CD4-positive, alpha-beta T cell (primary cell): ENCODE measurements at regions not wholly inside any gene's neighbourhood (a gene's known extent, or its start where the extent isn't known, plus 50 kb on each side); places are given as distances from the start of the nearest gene placed in this dataset.

ENCODE experiments used
- ATAC-seq: fragments of 200-7000 bp; cut with Tn5 transposase; one replicate; pipeline ENCODE4 v1.10.0; 2022; ENCODE audit warnings: mild to moderate bottlenecking; ENCODE audit not compliant: poor library complexity
- CTCF ChIA-PET: fragments of 350-600 bp; sonication (Branson Sonifier 250); formaldehyde crosslinking; loops from one replicate; lab custom pipeline; 2021; ENCODE audit warnings: antibody characterized with exemption, inconsistent platforms; lab: Charles Lee
- POLR2A ChIA-PET: fragments of 350-600 bp; sonication (Branson Sonifier 250); formaldehyde crosslinking; loops from one replicate; lab custom pipeline; 2021; ENCODE audit warnings: antibody characterized with exemption, inconsistent platforms; lab: Charles Lee
- DNase-seq, 14 experiments: peaks; one replicate each; pipeline ENCODE4 v3.0.0-alpha.2; 2013 to 2020; ENCODE audit warnings: mixed read lengths in 2 of 14
- H3K27ac ChIP-seq, 2 donors: one replicate each; pipeline versions ENCODE4 v1.5.1 to v1.7.0; 2013; ENCODE audit warnings: low read length in 2 of 2, low read depth in 1 of 2, mild to moderate bottlenecking in 1 of 2
- H3K27me3 ChIP-seq, 2 experiments: 1 replicate in 1 of 2; 2 replicates in 1 of 2; pipeline versions ENCODE4 v1.6.1 to v1.7.0; 2013; ENCODE audit warnings: low read length in 2 of 2, control low read depth in 1 of 2, mild to moderate bottlenecking in 1 of 2, moderate library complexity in 1 of 2; ENCODE audit not compliant: insufficient read depth in 2 of 2, control insufficient read depth in 1 of 2
- H3K36me3 ChIP-seq: one replicate; pipeline ENCODE4 v1.6.1; 2013; ENCODE audit warnings: low read length, control low read depth; ENCODE audit not compliant: insufficient read depth
- H3K4me1 ChIP-seq: one replicate; pipeline ENCODE4 v1.6.1; 2013; ENCODE audit warnings: low read length, control low read depth; ENCODE audit not compliant: insufficient read depth
- H3K4me3 ChIP-seq: one replicate; pipeline ENCODE4 v1.5.1; 2013; ENCODE audit warnings: mild to moderate bottlenecking, low read length, moderate library complexity
- H3K9me3 ChIP-seq, 2 experiments: 1 replicate in 1 of 2; 2 replicates in 1 of 2; pipeline versions ENCODE4 v1.6.1 to v1.7.0; 2013; ENCODE audit warnings: low read length in 2 of 2, mild to moderate bottlenecking in 2 of 2, control low read depth in 1 of 2, moderate library complexity in 1 of 2; ENCODE audit not compliant: control insufficient read depth in 1 of 2, insufficient read depth in 1 of 2
- H3K27ac Mint-ChIP-seq: one replicate; pipeline ENCODE4 v1.8.0; 2020; ENCODE audit warnings: mixed read lengths
- H3K27me3 Mint-ChIP-seq: one replicate; pipeline ENCODE4 v1.8.0; 2021; ENCODE audit warnings: mixed read lengths
- H3K36me3 Mint-ChIP-seq: one replicate; pipeline ENCODE4 v1.8.0; 2021; ENCODE audit warnings: low read depth, mixed read lengths
- H3K4me1 Mint-ChIP-seq: one replicate; pipeline ENCODE4 v1.8.0; 2021; ENCODE audit warnings: low read depth, mixed read lengths
- H3K4me3 Mint-ChIP-seq: one replicate; pipeline ENCODE4 v1.8.0; 2020; ENCODE audit warnings: mild to moderate bottlenecking, mixed read lengths
- H3K9me3 Mint-ChIP-seq: one replicate; pipeline ENCODE4 v1.8.0; 2020; ENCODE audit warnings: mixed read lengths
- CTCF ChIP-seq: fragments of 200-600 bp; IDR thresholded peaks from one replicate; pipeline ENCODE4 v1.8.0; 2022; ENCODE audit warnings: antibody characterized with exemption, mild to moderate bottlenecking
- intact Hi-C, 2 experiments: fragments of 100-400 bp; cut with DNase I in 1 of 2; cut with micrococcal nuclease in 1 of 2; formaldehyde crosslinking; loops; one replicate each; pipeline versions ENCODE4 v1.15.1 to v1.9.0; 2023 to 2025; cut with DNase I, micrococcal nuclease

GRCh38 chr1:5543235-5543634 is 449.0 kb downstream of the NPHP4 start:
- Histone ChIP-seq H3K4me1 (no peaks in the 10 kb centered on the region), H3K4me3 (no peak overlapping the region), H3K9me3 (no peaks in the 10 kb centered on the region), H3K36me3 (no peaks in the 10 kb centered on the region), H3K27ac (no peak overlapping the region), H3K27me3 (peaks cover 7% of the 10 kb centered on the region in 2 experiments)
- Mint-ChIP-seq H3K36me3 (no peaks in the 10 kb centered on the region), H3K27me3 (peaks cover 58% of the 10 kb centered on the region), H3K4me1 (no peaks in the 10 kb centered on the region), H3K4me3 (no peak overlapping the region), H3K9me3 (no peaks in the 10 kb centered on the region), H3K27ac (no peak overlapping the region)
- no peak for DNase-seq
- ChIA-PET POLR2A (no interaction called here), CTCF (no interaction called here)
- TF ChIP-seq CTCF = no peak
- no peak for ATAC-seq
- intact Hi-C loops = no loop called here

GRCh38 chr1:5532811-5533210 is 459.4 kb downstream of the NPHP4 start:
- ChIA-PET POLR2A (no interaction called here), CTCF (no interaction called here)
- H3K4me1 Mint-ChIP-seq = no peaks in the 10 kb centered on the region
- H3K9me3 Mint-ChIP-seq = peaks cover 5% of the 10 kb centered on the region
- Histone ChIP-seq H3K4me3 (no peak overlapping the region), H3K4me1 (no peaks in the 10 kb centered on the region), H3K27me3 (peaks cover 0 to 6% of the 10 kb centered on the region in 2 experiments), H3K36me3 (no peaks in the 10 kb centered on the region), H3K27ac (no peak overlapping the region), H3K9me3 (peaks cover 0 to 19% of the 10 kb centered on the region in 2 experiments)
- H3K27me3 Mint-ChIP-seq = peaks cover 34% of the 10 kb centered on the region
- ATAC-seq (no peak), DNase-seq (no peak)
- H3K36me3 Mint-ChIP-seq = no peaks in the 10 kb centered on the region
- H3K27ac Mint-ChIP-seq = no peak overlapping the region
- TF ChIP-seq CTCF = no peak
- intact Hi-C loops = no loop called here
- no peak overlapping the region for H3K4me3 Mint-ChIP-seq

GRCh38 chr1:5526822-5527551 is 465.2 kb downstream of the NPHP4 start:
- CTCF ChIA-PET = no interaction called here
- H3K4me3 ChIP-seq = no peak overlapping the region
- no peak for ATAC-seq
- no peak for TF ChIP-seq CTCF
- Mint-ChIP-seq H3K4me3 (no peak overlapping the region), H3K27me3 (peaks cover 32% of the 10 kb centered on the region), H3K9me3 (peaks cover 5% of the 10 kb centered on the region), H3K4me1 (peaks cover 7% of the 10 kb centered on the region), H3K36me3 (no peaks in the 10 kb centered on the region), H3K27ac (no peak overlapping the region)
- no peaks in the 10 kb centered on the region for H3K36me3 ChIP-seq
- H3K4me1 ChIP-seq = no peaks in the 10 kb centered on the region
- H3K27me3 ChIP-seq = peaks cover 3% of the 10 kb centered on the region in 2 experiments
- no peak for DNase-seq
- no peak overlapping the region for H3K27ac ChIP-seq
- intact Hi-C loops = no loop called here
- H3K9me3 ChIP-seq = peaks cover 0 to 28% of the 10 kb centered on the region in 2 experiments
- POLR2A ChIA-PET = no interaction called here
